WERI-Rb-1 (cell line): ENCODE measurements at regions not wholly inside any gene's neighbourhood (a gene's known extent, or its start where the extent isn't known, plus 50 kb on each side); places are given as distances from the start of the nearest gene placed in this dataset.
A peak's percentile ranks its signal among the peaks of the same experiment; 100 is the strongest.

Source experiments
- DNase-seq: peaks from one replicate; pipeline ENCODE4 v3.0.0-alpha.2; 2020
- H3K27ac ChIP-seq: fragments of 250-450 bp; sonication (Bioruptor Pico); 2 replicates; pipeline ENCODE4 v1.5.1; 2020; ENCODE audit warnings: mild to moderate bottlenecking, moderate library complexity
- H3K27me3 ChIP-seq: fragments of 250-450 bp; sonication (Bioruptor Pico); 2 replicates; pipeline ENCODE4 v1.5.1; 2021; ENCODE audit warnings: mild to moderate bottlenecking, low read depth, moderate library complexity; ENCODE audit not compliant: insufficient read depth, severe bottlenecking
- H3K36me3 ChIP-seq: fragments of 250-450 bp; sonication (Bioruptor Pico); 2 replicates; pipeline ENCODE4 v1.5.1; 2020; ENCODE audit warnings: mild to moderate bottlenecking, moderate library complexity
- H3K4me3 ChIP-seq: 2 replicates; pipeline ENCODE4 v1.5.1; 2011; ENCODE audit warnings: low read depth, mild to moderate bottlenecking, control low read depth, low read length
- H3K9me3 ChIP-seq: fragments of 250-450 bp; sonication (Bioruptor Pico); 2 replicates; pipeline ENCODE4 v1.5.1; 2021; ENCODE audit warnings: mild to moderate bottlenecking, moderate library complexity; ENCODE audit not compliant: severe bottlenecking
- CTCF ChIP-seq: IDR thresholded peaks from 2 replicates; pipeline ENCODE4 v1.5.1; 2011; ENCODE audit warnings: low read depth, mild to moderate bottlenecking, control low read depth, inconsistent platforms, low read length

GRCh38 chr2:57740891-57741290 is 305.7 kb upstream of the VRK2 start:
- Histone ChIP-seq H3K9me3 (no peaks in the 10 kb centered on the region), H3K27me3 (no peaks in the 10 kb centered on the region), H3K4me3 (no peak overlapping the region), H3K27ac (no peak overlapping the region), H3K36me3 (no peaks in the 10 kb centered on the region)
- no peak for DNase-seq
- no peak for TF ChIP-seq CTCF

GRCh38 chr2:57753636-57754035 is 293.0 kb upstream of the VRK2 start:
- Histone ChIP-seq H3K27me3 (no peaks in the 10 kb centered on the region), H3K4me3 (no peak overlapping the region), H3K36me3 (no peaks in the 10 kb centered on the region), H3K27ac (no peak overlapping the region), H3K9me3 (no peaks in the 10 kb centered on the region)
- no peak for DNase-seq
- TF ChIP-seq CTCF, result no peak

GRCh38 chr2:57758686-57759085 is 287.9 kb upstream of the VRK2 start:
- no peaks in the 10 kb centered on the region for H3K9me3 ChIP-seq
- H3K4me3 ChIP-seq, result no peak overlapping the region
- TF ChIP-seq CTCF, result no peak
- H3K27ac ChIP-seq, result no peak overlapping the region
- DNase-seq, result no peak
- no peaks in the 10 kb centered on the region for H3K27me3 ChIP-seq
- no peaks in the 10 kb centered on the region for H3K36me3 ChIP-seq

GRCh38 chr2:57759131-57759530 is 287.5 kb upstream of the VRK2 start:
- no peaks in the 10 kb centered on the region for H3K27me3 ChIP-seq
- no peak for DNase-seq
- no peak overlapping the region for H3K4me3 ChIP-seq
- H3K36me3 ChIP-seq, result no peaks in the 10 kb centered on the region
- H3K9me3 ChIP-seq, result no peaks in the 10 kb centered on the region
- H3K27ac ChIP-seq, result no peak overlapping the region
- no peak for TF ChIP-seq CTCF

GRCh38 chr2:57759822-57760300 is 286.7 kb upstream of the VRK2 start:
- peak overlapping the region; percentile 34 for H3K4me3 ChIP-seq
- peak overlapping the region; percentile 46; the same call in 1 of the 2 replicates for H3K27ac ChIP-seq
- TF ChIP-seq CTCF, result peak; percentile 99
- H3K9me3 ChIP-seq, result no peaks in the 10 kb centered on the region
- no peaks in the 10 kb centered on the region for H3K27me3 ChIP-seq
- no peaks in the 10 kb centered on the region for H3K36me3 ChIP-seq
- DNase-seq, result peak; percentile 92

GRCh38 chr2:57760381-57760801 is 286.2 kb upstream of the VRK2 start:
- H3K27ac ChIP-seq, result peak overlapping the region; percentile 46; the same call in 1 of the 2 replicates
- H3K9me3 ChIP-seq, result no peaks in the 10 kb centered on the region
- peak overlapping the region; percentile 34 for H3K4me3 ChIP-seq
- H3K27me3 ChIP-seq, result no peaks in the 10 kb centered on the region
- no peaks in the 10 kb centered on the region for H3K36me3 ChIP-seq
- DNase-seq, result no peak
- no peak for TF ChIP-seq CTCF
